Left ventricle myocardium inferior (tissue), 1 donor: ENCODE measurements at regions not wholly inside any gene's neighbourhood (a gene's known extent, or its start where the extent isn't known, plus 50 kb on each side); places are given as distances from the start of the nearest gene placed in this dataset.

Experiments
- DNase-seq: peaks from one replicate; pipeline ENCODE4 v3.0.0-alpha.2; 2020
- H3K27ac ChIP-seq: fragments of 200-600 bp; replicated peaks from 2 replicates; pipeline ENCODE4 v1.8.0; 2021
- H3K27me3 ChIP-seq: fragments of 200-600 bp; 2 replicates; pipeline ENCODE4 v1.8.0; 2021; ENCODE audit warnings: low read depth
- H3K36me3 ChIP-seq: fragments of 200-600 bp; 2 replicates; pipeline ENCODE4 v1.8.0; 2021
- H3K4me1 ChIP-seq: fragments of 200-600 bp; 2 replicates; pipeline ENCODE4 v1.8.0; 2021
- H3K4me3 ChIP-seq: fragments of 200-600 bp; 2 replicates; pipeline ENCODE4 v1.8.0; 2021; ENCODE audit warnings: mild to moderate bottlenecking, moderate library complexity
- H3K9me3 ChIP-seq: fragments of 200-600 bp; replicated peaks from 2 replicates; pipeline ENCODE4 v1.8.0; 2021
- CTCF ChIP-seq: fragments of 200-600 bp; IDR thresholded peaks from 2 replicates; pipeline ENCODE4 v1.8.0; 2021; ENCODE audit warnings: antibody characterized with exemption, mild to moderate bottlenecking, borderline replicate concordance
- intact Hi-C: fragments of 100-400 bp; cut with micrococcal nuclease; formaldehyde crosslinking; loops from one replicate; pipeline ENCODE4 v1.11.0; 2022
- donor health status: DM: no; HTN: yes; CAD: no; lungs with severe emphysema.

GRCh38 chr3:111292117-111292516 is 220.5 kb downstream of the NECTIN3 start:
- no peak overlapping the region for H3K27ac ChIP-seq
- intact Hi-C loops, result no loop called here
- DNase-seq, result no peak
- no peak overlapping the region for H3K4me3 ChIP-seq
- H3K4me1 ChIP-seq, result no peaks in the 10 kb centered on the region
- H3K27me3 ChIP-seq, result no peaks in the 10 kb centered on the region
- H3K36me3 ChIP-seq, result no peaks in the 10 kb centered on the region
- H3K9me3 ChIP-seq, result no peaks in the 10 kb centered on the region
- TF ChIP-seq CTCF, result no peak

- no peak overlapping the region for H3K27ac ChIP-seq
- H3K4me3 ChIP-seq, result no peak overlapping the region
- H3K9me3 ChIP-seq, result no peaks in the 10 kb centered on the region
- no peaks in the 10 kb centered on the region for H3K4me1 ChIP-seq
- H3K27me3 ChIP-seq, result peaks cover 4% of the 10 kb centered on the region
- TF ChIP-seq CTCF, result no peak
- DNase-seq, result no peak
- no peaks in the 10 kb centered on the region for H3K36me3 ChIP-seq
- intact Hi-C loops, result no loop called here
These were observed 227.6 kb downstream of the NECTIN3 start for GRCh38 chr3:111299192-111299615.

DNA sequence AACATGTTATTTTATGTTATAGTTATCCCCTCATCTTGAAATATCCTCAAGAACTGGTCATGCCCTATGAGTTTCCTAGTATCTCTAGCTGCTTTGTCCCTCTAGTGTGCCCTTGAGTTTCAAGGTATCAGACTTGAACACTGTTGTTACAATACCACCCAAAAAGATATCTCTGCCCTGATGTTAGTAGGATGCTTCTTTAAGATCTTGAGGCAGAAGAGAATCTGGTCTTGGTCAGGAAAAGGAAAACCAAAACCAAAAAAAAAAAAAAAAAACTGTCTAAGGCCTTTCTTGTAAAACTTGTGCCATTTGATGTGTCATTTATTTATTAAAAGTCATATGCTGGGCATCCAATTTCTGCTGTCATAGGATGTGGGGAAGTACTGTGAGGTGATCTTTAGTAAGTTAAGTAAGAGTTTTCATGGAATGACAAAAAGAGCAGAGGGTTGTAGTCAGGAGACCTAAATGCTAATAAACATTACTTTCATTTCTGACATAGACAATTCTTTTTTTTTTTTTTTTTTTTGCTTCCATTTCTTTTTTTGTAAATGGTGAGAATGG is 229.7 kb downstream of the NECTIN3 start:
- Histone ChIP-seq H3K36me3 (no peaks in the 10 kb centered on the region), H3K27me3 (peaks cover 4% of the 10 kb centered on the region), H3K27ac (no peak overlapping the region), H3K4me3 (no peak overlapping the region), H3K4me1 (no peaks in the 10 kb centered on the region), H3K9me3 (no peaks in the 10 kb centered on the region)
- intact Hi-C loops, result no loop called here
- DNase-seq, result no peak
- TF ChIP-seq CTCF, result no peak

DNA sequence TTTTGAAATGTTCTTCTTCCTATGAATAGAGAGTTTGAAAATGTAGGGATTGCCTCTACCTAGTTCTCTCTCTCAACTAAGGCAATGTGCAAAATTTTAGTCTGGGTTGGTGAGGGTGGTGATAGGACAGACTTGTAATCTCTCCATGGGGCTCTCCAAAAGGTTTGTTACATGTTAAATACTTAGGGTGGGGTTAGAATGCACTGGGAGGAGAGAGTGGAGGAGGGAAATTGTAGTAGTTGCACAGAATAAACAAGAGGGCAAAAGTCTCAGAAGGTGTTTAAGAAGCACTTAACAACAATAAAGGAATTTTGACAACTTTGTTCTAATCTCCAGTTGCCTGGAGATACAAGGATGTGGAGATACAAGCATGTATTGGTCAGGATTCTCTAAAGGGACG is 230.4 kb downstream of the NECTIN3 start:
- no peaks in the 10 kb centered on the region for H3K36me3 ChIP-seq
- peaks cover 4% of the 10 kb centered on the region for H3K27me3 ChIP-seq
- no peak overlapping the region for H3K27ac ChIP-seq
- no peak overlapping the region for H3K4me3 ChIP-seq
- no peak for DNase-seq
- no peaks in the 10 kb centered on the region for H3K4me1 ChIP-seq
- no peak for TF ChIP-seq CTCF
- H3K9me3 ChIP-seq, result no peaks in the 10 kb centered on the region
- intact Hi-C loops, result no loop called here

DNA sequence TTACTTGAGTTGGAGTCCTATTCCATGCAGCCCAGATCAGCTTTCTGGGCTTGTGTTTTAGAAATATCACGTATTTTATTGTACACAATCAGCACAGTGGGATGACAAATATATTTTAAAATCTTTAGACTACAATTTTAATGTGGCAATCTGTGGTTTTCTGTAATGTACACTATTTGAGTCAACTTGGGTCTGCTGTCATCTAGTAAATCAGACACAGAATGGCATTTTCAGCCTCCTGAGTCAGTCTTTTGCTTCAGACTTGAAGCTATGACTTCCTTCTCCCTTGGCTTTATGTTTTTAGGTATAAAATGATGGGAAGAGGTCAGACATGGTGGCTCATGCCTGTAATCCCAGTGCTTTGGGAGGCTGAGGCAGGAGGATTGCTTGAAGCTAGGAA is 232.1 kb downstream of the NECTIN3 start:
- intact Hi-C loops, result no loop called here
- Histone ChIP-seq H3K36me3 (no peaks in the 10 kb centered on the region), H3K9me3 (no peaks in the 10 kb centered on the region), H3K27me3 (peaks cover 4% of the 10 kb centered on the region), H3K27ac (no peak overlapping the region), H3K4me3 (no peak overlapping the region), H3K4me1 (no peaks in the 10 kb centered on the region)
- no peak for DNase-seq
- no peak for TF ChIP-seq CTCF
